HCT116 (cell line): ENCODE measurements at regions not wholly inside any gene's neighbourhood (a gene's known extent, or its start where the extent isn't known, plus 50 kb on each side); places are given as distances from the start of the nearest gene placed in this dataset.

Source experiments
- ATAC-seq: fragments of 200-7000 bp; cut with Tn5 transposase; 2 replicates; pipeline ENCODE4 v1.9.1; 2020; ENCODE audit warnings: mild to moderate bottlenecking, moderate library complexity
- BruUV-seq: library from RNA; stranded (reverse); fragments of 400-500 nt; replicated peaks from 2 replicates; lab custom pipeline; 2021; lab: Mats Ljungman, UMichigan
- CTCF ChIA-PET: fragments of 300-600 bp; sonication (Branson Sonifier 250); formaldehyde crosslinking; loops from one replicate; lab custom pipeline; 2021; ENCODE audit warnings: antibody characterized with exemption; lab: Charles Lee
- POLR2A ChIA-PET: fragments of 300-600, 350-600 bp; sonication (Branson Sonifier 250); formaldehyde crosslinking; loops from one replicate; lab custom pipeline; 2021; ENCODE audit warnings: antibody characterized with exemption; lab: Charles Lee
- RAD21 ChIA-PET, 2 experiments: fragments of 300-600 bp; sonication (Branson Sonifier 250); formaldehyde crosslinking; loops; one replicate each; lab custom pipeline; 2023; ENCODE audit warnings: low total read pairs in 2 of 2; ENCODE audit not compliant: uncharacterized antibody in 2 of 2, unreplicated experiment in 2 of 2, low non-redundant PET in 1 of 2; lab: Charles Lee
- DNase-seq: peaks from one replicate; pipeline ENCODE4 v3.0.0-alpha.2; 2010; ENCODE audit warnings: low read depth, low spot score
- H2AFZ ChIP-seq: fragments of 200-600 bp; shearing (Covaris generic), sonication (generic); 2 replicates; pipeline ENCODE4 v1.6.1; 2017; ENCODE audit warnings: low read depth, mixed run types, mixed read lengths, antibody characterized with exemption, low read length; ENCODE audit not compliant: poor library complexity, severe bottlenecking
- H3K27ac ChIP-seq: 2 replicates; pipeline ENCODE4 v1.5.1; 2012; ENCODE audit warnings: low read depth, low read length
- H3K27me3 ChIP-seq: fragments of 200-600 bp; sonication (generic); 2 replicates; pipeline ENCODE4 v1.6.1; 2016; ENCODE audit warnings: mixed run types, low read length, mixed read lengths; ENCODE audit not compliant: insufficient read depth
- H3K36me3 ChIP-seq, 2 experiments: fragments of 200-500 bp in 1 of 2; fragments of 200-600 bp in 1 of 2; sonication (Bioruptor generic) in 1 of 2; sonication (generic) in 1 of 2; 2 replicates each; pipeline versions ENCODE4 v1.5.1 to v1.6.1; 2014 to 2016; ENCODE audit warnings: low read length in 2 of 2, inconsistent platforms in 1 of 2, mixed read lengths in 1 of 2, mixed run types in 1 of 2; ENCODE audit not compliant: insufficient read depth in 2 of 2, control insufficient read depth in 1 of 2
- H3K4me1 ChIP-seq, 2 experiments: fragments of 200-600 bp in 1 of 2; sonication (generic) in 1 of 2; 2 replicates each; pipeline versions ENCODE4 v1.5.1 to v1.6.1; 2012 to 2017; ENCODE audit warnings: low read length in 2 of 2, inconsistent platforms in 1 of 2, mild to moderate bottlenecking in 1 of 2, mixed read lengths in 1 of 2, mixed run types in 1 of 2, moderate library complexity in 1 of 2; ENCODE audit not compliant: insufficient read depth in 2 of 2, control insufficient read depth in 1 of 2
- H3K4me2 ChIP-seq: fragments of 200-600 bp; sonication (generic); 2 replicates; pipeline ENCODE4 v1.6.1; 2017; ENCODE audit warnings: mixed run types, low read length, mixed read lengths
- H3K4me3 ChIP-seq, 2 experiments: fragments of 200-600 bp in 1 of 2; sonication (generic) in 1 of 2; replicated peaks in 1 of 2; 2 replicates each; pipeline ENCODE4 v1.5.1; 2011 to 2016; ENCODE audit warnings: low read length in 2 of 2, control low read depth in 1 of 2, low read depth in 1 of 2, mild to moderate bottlenecking in 1 of 2, mixed read lengths in 1 of 2, mixed run types in 1 of 2
- H3K79me2 ChIP-seq: fragments of 200-600 bp; sonication (generic); 2 replicates; pipeline ENCODE4 v1.6.1; 2017; ENCODE audit warnings: mild to moderate bottlenecking, mixed run types, low read length, moderate library complexity, mixed read lengths; ENCODE audit not compliant: insufficient read depth
- H3K9ac ChIP-seq: fragments of 200-600 bp; sonication (generic); 2 replicates; pipeline ENCODE4 v1.6.1; 2016; ENCODE audit warnings: low read length, mixed read lengths
- H3K9me2 ChIP-seq: fragments of 200-600 bp; sonication (generic), shearing (Covaris generic); 2 replicates; pipeline ENCODE4 v1.6.1; 2017; ENCODE audit warnings: mixed run types, mild to moderate bottlenecking, moderate library complexity; ENCODE audit not compliant: insufficient read depth
- H3K9me3 ChIP-seq, 2 experiments: fragments of 200-500 bp in 1 of 2; fragments of 200-600 bp in 1 of 2; sonication (Bioruptor generic) in 1 of 2; sonication (generic) in 1 of 2; 2 replicates each; pipeline ENCODE4 v1.6.1; 2014 to 2017; ENCODE audit warnings: low read length in 2 of 2, mixed read lengths in 2 of 2, inconsistent platforms in 1 of 2, low read depth in 1 of 2, mild to moderate bottlenecking in 1 of 2, mixed run types in 1 of 2, moderate library complexity in 1 of 2; ENCODE audit not compliant: control insufficient read depth in 1 of 2, insufficient read depth in 1 of 2
- H4K20me1 ChIP-seq: fragments of 200-600 bp; sonication (generic), shearing (Covaris generic); 2 replicates; pipeline ENCODE4 v1.6.1; 2017; ENCODE audit warnings: mixed run types, mild to moderate bottlenecking, moderate library complexity; ENCODE audit not compliant: insufficient read depth
- EGR1 ChIP-seq: IDR thresholded peaks from 2 replicates; pipeline ENCODE4 v1.6.1; 2012; ENCODE audit warnings: low read depth
- POLR2A ChIP-seq: IDR thresholded peaks from 2 replicates; pipeline ENCODE4 v1.7.0; 2011; ENCODE audit warnings: borderline replicate concordance; ENCODE audit not compliant: insufficient read depth, insufficient read length; ENCODE audit errors: extremely low read depth
- POLR2AphosphoS5 ChIP-seq: IDR thresholded peaks from 2 replicates; pipeline ENCODE4 v1.6.1; 2011; ENCODE audit warnings: mild to moderate bottlenecking, low read depth, low read length, moderate library complexity
- RAD21 ChIP-seq: IDR thresholded peaks from 2 replicates; pipeline ENCODE4 v1.6.1; 2012; ENCODE audit warnings: low read depth, mild to moderate bottlenecking
- SIN3A ChIP-seq: IDR thresholded peaks from 2 replicates; pipeline ENCODE4 v1.6.1; 2012; ENCODE audit warnings: low read depth
- intact Hi-C: fragments of 100-400 bp; cut with micrococcal nuclease; formaldehyde crosslinking; loops from 2 replicates; pipeline ENCODE4 v1.10.0; 2022
- TF ChIP-seq, protein P1 (sequence below), 3 experiments: fragments of 200-600 bp in 1 of 3; sonication (generic) in 1 of 3; IDR thresholded peaks in 2 of 3; conservative IDR thresholded peaks in 1 of 3; 2 replicates each; pipeline ENCODE4 v1.5.1; 2012 to 2017; ENCODE audit warnings: low read depth in 2 of 3, low read length in 2 of 3, antibody characterized with exemption in 1 of 3, borderline replicate concordance in 1 of 3, control low read depth in 1 of 3, mild to moderate bottlenecking in 1 of 3, mixed read lengths in 1 of 3, mixed run types in 1 of 3, moderate library complexity in 1 of 3; ENCODE audit not compliant: insufficient read depth in 1 of 3
- TF ChIP-seq, protein P2 (sequence below): IDR thresholded peaks from 2 replicates; pipeline ENCODE4 v1.6.1; 2011; ENCODE audit warnings: mild to moderate bottlenecking, low read length, moderate library complexity; ENCODE audit not compliant: insufficient replicate concordance; ENCODE audit errors: extremely low read depth

DNA sequence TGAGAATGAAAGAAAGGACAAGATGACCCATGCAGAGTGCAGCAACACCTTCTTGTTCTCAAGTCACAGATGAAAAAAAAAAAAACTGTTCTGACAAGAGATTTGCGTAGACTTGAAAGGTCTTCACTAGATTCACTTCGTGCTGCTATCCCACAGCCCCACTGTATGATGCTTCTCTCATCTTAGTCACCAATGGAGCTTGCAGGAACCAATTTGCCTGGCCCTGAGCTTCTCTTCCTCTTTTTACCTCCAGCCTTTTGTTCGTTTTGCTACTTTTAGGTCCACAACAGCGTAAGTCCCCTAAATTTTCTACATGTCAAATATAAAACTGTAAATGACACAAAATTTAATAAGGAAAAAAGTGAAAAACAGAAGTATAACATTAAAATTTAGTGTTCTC is 107.9 kb upstream of the NAP1L1 start (continued):
- TF ChIP-seq EGR1 (no peak), SIN3A (no peak), POLR2A (no peak)
- TF ChIP-seq, all 23 proteins: peak for 0

DNA sequence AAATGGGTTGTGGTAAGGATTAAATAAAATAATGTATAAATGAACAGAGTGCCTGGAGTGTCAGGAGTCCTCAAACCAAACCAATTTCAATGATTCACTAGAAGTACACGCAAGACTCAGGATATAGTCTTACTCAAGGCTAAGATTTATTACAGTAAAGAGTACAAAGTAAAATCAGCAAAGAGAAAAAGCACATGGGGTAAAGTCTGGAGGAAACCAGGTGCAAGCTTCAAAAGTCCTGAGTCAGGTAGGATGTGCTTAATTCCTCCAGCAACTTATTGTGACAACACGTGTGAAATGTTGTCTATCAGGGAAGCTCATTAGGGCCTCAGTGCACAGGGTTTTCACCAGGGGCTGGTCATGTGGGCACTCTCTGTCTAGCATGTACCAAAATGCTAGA is 105.8 kb upstream of the NAP1L1 start:
- H3K79me2 ChIP-seq: no peaks in the 10 kb centered on the region
- BruUV-seq: no TSS peak
- H3K4me1 ChIP-seq: no peaks in the 10 kb centered on the region
- H3K27ac ChIP-seq: no peak overlapping the region
- ChIA-PET POLR2A (no interaction called here), RAD21 (no interaction called here), CTCF (no interaction called here)
- H3K9ac ChIP-seq: no peak overlapping the region
- H3K4me2 ChIP-seq: no peak overlapping the region
- intact Hi-C loops: no loop called here
- no peaks in the 10 kb centered on the region for H3K36me3 ChIP-seq
- no peaks in the 10 kb centered on the region for H3K9me3 ChIP-seq
- no peak overlapping the region for H3K4me3 ChIP-seq
- H3K9me2 ChIP-seq: no peaks in the 10 kb centered on the region
- no peaks in the 10 kb centered on the region for H4K20me1 ChIP-seq
- ATAC-seq (no peak), DNase-seq (no peak)
- H3K27me3 ChIP-seq: no peaks in the 10 kb centered on the region
- TF ChIP-seq POLR2AphosphoS5: no peak
- TF ChIP-seq EGR1: no peak
- TF ChIP-seq, protein P1, sequence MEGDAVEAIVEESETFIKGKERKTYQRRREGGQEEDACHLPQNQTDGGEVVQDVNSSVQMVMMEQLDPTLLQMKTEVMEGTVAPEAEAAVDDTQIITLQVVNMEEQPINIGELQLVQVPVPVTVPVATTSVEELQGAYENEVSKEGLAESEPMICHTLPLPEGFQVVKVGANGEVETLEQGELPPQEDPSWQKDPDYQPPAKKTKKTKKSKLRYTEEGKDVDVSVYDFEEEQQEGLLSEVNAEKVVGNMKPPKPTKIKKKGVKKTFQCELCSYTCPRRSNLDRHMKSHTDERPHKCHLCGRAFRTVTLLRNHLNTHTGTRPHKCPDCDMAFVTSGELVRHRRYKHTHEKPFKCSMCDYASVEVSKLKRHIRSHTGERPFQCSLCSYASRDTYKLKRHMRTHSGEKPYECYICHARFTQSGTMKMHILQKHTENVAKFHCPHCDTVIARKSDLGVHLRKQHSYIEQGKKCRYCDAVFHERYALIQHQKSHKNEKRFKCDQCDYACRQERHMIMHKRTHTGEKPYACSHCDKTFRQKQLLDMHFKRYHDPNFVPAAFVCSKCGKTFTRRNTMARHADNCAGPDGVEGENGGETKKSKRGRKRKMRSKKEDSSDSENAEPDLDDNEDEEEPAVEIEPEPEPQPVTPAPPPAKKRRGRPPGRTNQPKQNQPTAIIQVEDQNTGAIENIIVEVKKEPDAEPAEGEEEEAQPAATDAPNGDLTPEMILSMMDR (IDR thresholded peaks at IDR 0.05 in 2 of 3, conservative IDR thresholded peaks at IDR 0.05 in 1 of 3; ENCODE audit: borderline replicate concordance in 1 of 3, insufficient read depth in 1 of 3, low read depth in 2 of 3, low read length in 2 of 3): no peak
- TF ChIP-seq, protein P2, sequence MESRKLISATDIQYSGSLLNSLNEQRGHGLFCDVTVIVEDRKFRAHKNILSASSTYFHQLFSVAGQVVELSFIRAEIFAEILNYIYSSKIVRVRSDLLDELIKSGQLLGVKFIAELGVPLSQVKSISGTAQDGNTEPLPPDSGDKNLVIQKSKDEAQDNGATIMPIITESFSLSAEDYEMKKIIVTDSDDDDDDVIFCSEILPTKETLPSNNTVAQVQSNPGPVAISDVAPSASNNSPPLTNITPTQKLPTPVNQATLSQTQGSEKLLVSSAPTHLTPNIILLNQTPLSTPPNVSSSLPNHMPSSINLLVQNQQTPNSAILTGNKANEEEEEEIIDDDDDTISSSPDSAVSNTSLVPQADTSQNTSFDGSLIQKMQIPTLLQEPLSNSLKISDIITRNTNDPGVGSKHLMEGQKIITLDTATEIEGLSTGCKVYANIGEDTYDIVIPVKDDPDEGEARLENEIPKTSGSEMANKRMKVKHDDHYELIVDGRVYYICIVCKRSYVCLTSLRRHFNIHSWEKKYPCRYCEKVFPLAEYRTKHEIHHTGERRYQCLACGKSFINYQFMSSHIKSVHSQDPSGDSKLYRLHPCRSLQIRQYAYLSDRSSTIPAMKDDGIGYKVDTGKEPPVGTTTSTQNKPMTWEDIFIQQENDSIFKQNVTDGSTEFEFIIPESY: no peak
- TF ChIP-seq RAD21: no peak
- H2AFZ ChIP-seq: no peak overlapping the region
